T-helper 17 cell (primary cell): ENCODE measurements at regions not wholly inside any gene's neighbourhood (a gene's known extent, or its start where the extent isn't known, plus 50 kb on each side); places are given as distances from the start of the nearest gene placed in this dataset.
"Not testable (repeated sequence)": the region's sequence is repeated elsewhere in the genome, so short reads cannot be mapped to it uniquely, and the experiment has no call there.

Experiments
- ATAC-seq: fragments of 150-1000 bp; cut with Tn5 transposase; 2 replicates; pipeline ENCODE4 v1.10.0; 2021; ENCODE audit warnings: mild to moderate bottlenecking, moderate library complexity
- DNase-seq, 3 donors: peaks; one replicate each; pipeline versions ENCODE4 v3.0.0 to v3.0.0-alpha.2; 2020 to 2021
- H3K9me3 ChIP-seq: one replicate; pipeline ENCODE4 v1.7.0; 2013; ENCODE audit warnings: low read length, mild to moderate bottlenecking; ENCODE audit not compliant: control insufficient read depth, poor library complexity, severe bottlenecking
- H3K27ac Mint-ChIP-seq: one replicate; pipeline ENCODE4 v1.8.0; 2022; ENCODE audit warnings: mild to moderate bottlenecking, moderate library complexity, mixed read lengths
- H3K27me3 Mint-ChIP-seq: one replicate; pipeline ENCODE4 v1.8.0; 2022; ENCODE audit warnings: mixed read lengths
- H3K36me3 Mint-ChIP-seq: one replicate; pipeline ENCODE4 v1.8.0; 2022; ENCODE audit warnings: low read depth, mixed read lengths
- H3K4me1 Mint-ChIP-seq: one replicate; pipeline ENCODE4 v1.8.0; 2022; ENCODE audit warnings: mild to moderate bottlenecking, mixed read lengths
- H3K4me3 Mint-ChIP-seq: one replicate; pipeline ENCODE4 v1.8.0; 2022; ENCODE audit warnings: mild to moderate bottlenecking, moderate library complexity, mixed read lengths

- Mint-ChIP-seq H3K36me3 (no peaks in the 10 kb centered on the region), H3K27ac (no peak overlapping the region), H3K4me1 (no peaks in the 10 kb centered on the region), H3K4me3 (no peak overlapping the region), H3K27me3 (no peaks in the 10 kb centered on the region)
- no peaks in the 10 kb centered on the region for H3K9me3 ChIP-seq
- ATAC-seq (no peak), DNase-seq (no peak)
These were observed 825.9 kb downstream of the KCNJ18 start for GRCh38 chr17:22518185-22518584.

GRCh38 chr17:22548873-22549272, 856.5 kb downstream of the KCNJ18 start:
- not testable (repeated sequence) for H3K4me3 Mint-ChIP-seq, H3K27me3 Mint-ChIP-seq, ATAC-seq, H3K36me3 Mint-ChIP-seq, DNase-seq, H3K9me3 ChIP-seq, H3K27ac Mint-ChIP-seq, H3K4me1 Mint-ChIP-seq

- not testable (repeated sequence) for H3K27ac Mint-ChIP-seq, H3K4me1 Mint-ChIP-seq, H3K36me3 Mint-ChIP-seq, H3K27me3 Mint-ChIP-seq, ATAC-seq, DNase-seq, H3K4me3 Mint-ChIP-seq, H3K9me3 ChIP-seq
These were observed 859.5 kb downstream of the KCNJ18 start for GRCh38 chr17:22551695-22552415.

- H3K27ac Mint-ChIP-seq: no peak overlapping the region
- H3K9me3 ChIP-seq: no peaks in the 10 kb centered on the region
- ATAC-seq: no peak
These were observed 877.3 kb downstream of the KCNJ18 start for GRCh38 chr17:22569459-22570143.

GRCh38 chr17:22570144-22570845, 878.0 kb downstream of the KCNJ18 start:
- ATAC-seq (no peak), DNase-seq (no peak)
- Mint-ChIP-seq H3K27me3 (no peaks in the 10 kb centered on the region), H3K36me3 (no peaks in the 10 kb centered on the region), H3K27ac (no peak overlapping the region), H3K4me3 (no peak overlapping the region), H3K4me1 (no peaks in the 10 kb centered on the region)
- no peaks in the 10 kb centered on the region for H3K9me3 ChIP-seq

More at GRCh38 chr17:22569459-22570143, 877.3 kb downstream of the KCNJ18 start:
- no peak for DNase-seq
- Mint-ChIP-seq H3K4me3 (no peak overlapping the region), H3K36me3 (no peaks in the 10 kb centered on the region), H3K27me3 (no peaks in the 10 kb centered on the region), H3K4me1 (no peaks in the 10 kb centered on the region)

- no peak overlapping the region for H3K4me3 Mint-ChIP-seq
- H3K27ac Mint-ChIP-seq: no peak overlapping the region
- no peaks in the 10 kb centered on the region for H3K27me3 Mint-ChIP-seq
- no peak for ATAC-seq
- no peaks in the 10 kb centered on the region for H3K36me3 Mint-ChIP-seq
- no peaks in the 10 kb centered on the region for H3K4me1 Mint-ChIP-seq
- no peaks in the 10 kb centered on the region for H3K9me3 ChIP-seq
- no peak for DNase-seq
These were observed 907.0 kb downstream of the KCNJ18 start for GRCh38 chr17:22599322-22599721.

- H3K4me3 Mint-ChIP-seq: no peak overlapping the region
- H3K27me3 Mint-ChIP-seq: no peaks in the 10 kb centered on the region
- no peaks in the 10 kb centered on the region for H3K4me1 Mint-ChIP-seq
- no peaks in the 10 kb centered on the region for H3K9me3 ChIP-seq
- no peak for DNase-seq
- no peak overlapping the region for H3K27ac Mint-ChIP-seq
- no peaks in the 10 kb centered on the region for H3K36me3 Mint-ChIP-seq
- ATAC-seq: no peak
These were observed 908.4 kb downstream of the KCNJ18 start for GRCh38 chr17:22600644-22601298.
